ENCODE measurements at regions not wholly inside any gene's neighbourhood (a gene's known extent, or its start where the extent isn't known, plus 50 kb on each side); places are given as distances from the start of the nearest gene placed in this dataset.

DNA sequence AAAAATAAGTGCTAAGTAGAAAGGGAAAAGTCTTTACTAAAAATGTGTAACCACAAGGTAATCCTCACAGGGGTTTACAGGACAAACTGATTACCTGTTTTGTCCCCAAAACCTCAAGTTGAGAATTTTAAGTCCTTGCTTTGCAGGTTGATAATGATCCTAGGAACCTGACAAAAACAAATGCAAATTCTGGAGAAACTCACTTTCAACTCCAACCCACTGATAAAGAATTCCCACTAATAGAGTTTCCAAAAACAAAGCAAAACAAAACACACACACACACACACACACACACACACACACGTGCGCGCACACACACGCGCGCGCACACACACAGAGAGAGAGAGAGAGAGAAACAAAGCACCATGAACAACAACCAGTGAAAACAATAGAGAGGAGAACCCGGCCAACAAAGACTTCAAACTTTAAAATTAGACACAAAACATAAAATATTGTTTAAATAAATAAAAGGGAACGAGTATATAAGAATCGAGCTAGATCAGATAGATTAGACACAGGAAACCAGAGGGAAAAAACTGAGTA, 187.0 kb upstream of the FOXN3 start:
- Mint-ChIP-seq H3K4me1 (ENCODE audit: low read depth) (peaks cover 66% of the 10 kb centered on the region), H3K9me3 (peaks cover 20% of the 10 kb centered on the region), H3K36me3 (ENCODE audit: low read depth) (peaks cover 79% of the 10 kb centered on the region), H3K4me3 (peak overlapping the region; percentile 27), H3K27me3 (no peaks in the 10 kb centered on the region), H3K27ac (peak overlapping the region; percentile 70)
- DNase-seq = no peak

DNA sequence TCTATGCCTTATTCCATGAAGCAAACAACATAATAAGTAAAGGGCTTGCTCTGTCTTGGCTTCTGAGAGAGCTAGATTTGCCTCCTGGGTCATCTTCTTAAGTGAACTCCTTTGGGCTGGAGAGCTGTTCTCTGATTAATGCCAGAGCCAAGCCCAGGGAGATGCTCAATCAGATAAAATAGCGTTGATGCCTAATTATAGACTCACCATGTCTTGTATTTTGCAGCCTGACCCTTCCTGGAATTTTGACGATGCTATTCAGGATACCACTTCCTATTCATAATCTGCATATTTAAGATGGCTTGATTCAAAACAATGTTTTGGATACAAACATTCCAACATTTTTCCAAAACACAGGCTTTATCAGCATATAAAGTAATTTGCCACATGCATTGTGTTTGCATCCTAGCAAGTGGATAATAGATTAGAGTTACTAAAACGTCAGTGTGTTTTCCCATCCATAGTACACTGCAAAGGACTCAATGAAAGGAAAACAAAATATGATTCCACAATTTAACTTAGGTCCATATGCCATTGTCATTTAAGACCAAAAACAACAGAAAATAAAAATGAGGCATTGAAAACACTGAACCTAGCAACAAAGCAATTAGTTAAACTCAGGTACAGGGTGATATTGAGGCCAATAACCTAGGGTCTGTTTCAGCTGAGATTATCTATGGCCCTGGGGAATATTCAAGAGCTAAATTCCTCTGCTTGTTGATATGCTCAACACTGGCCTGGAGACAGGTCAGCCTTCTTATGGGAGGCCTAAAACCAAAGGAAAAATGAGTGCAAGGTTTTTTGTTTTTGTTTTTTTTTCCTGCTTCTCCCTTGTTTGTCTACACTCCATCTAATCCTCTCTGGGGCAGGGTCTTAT, 184.2 kb upstream of the FOXN3 start:
- Mint-ChIP-seq H3K4me1 (ENCODE audit: low read depth) (peaks cover 53% of the 10 kb centered on the region), H3K36me3 (ENCODE audit: low read depth) (peaks cover 79% of the 10 kb centered on the region), H3K27me3 (no peaks in the 10 kb centered on the region), H3K9me3 (peaks cover 23% of the 10 kb centered on the region), H3K4me3 (no peak overlapping the region), H3K27ac (no peak overlapping the region)
- no peak for DNase-seq

DNA sequence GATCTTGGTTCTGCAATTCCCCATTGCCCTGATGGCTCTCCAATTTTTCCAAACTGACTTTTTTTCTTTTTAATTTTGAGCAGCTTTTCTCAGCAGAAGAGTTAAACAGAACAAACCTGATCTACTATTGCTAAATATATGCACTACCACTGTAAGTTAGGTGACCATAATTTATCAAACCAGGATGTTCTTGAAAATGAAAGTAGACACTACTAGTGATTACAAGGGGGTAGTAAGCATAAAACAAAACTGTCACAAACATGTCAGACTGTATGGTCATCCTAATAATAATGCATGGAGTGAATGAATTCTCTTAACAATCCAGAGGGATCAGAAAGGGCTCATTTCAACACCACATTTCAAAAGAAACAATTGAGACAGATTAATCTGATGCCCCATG, 183.0 kb upstream of the FOXN3 start:
- no peak for DNase-seq
- Mint-ChIP-seq H3K27ac (no peak overlapping the region), H3K4me3 (no peak overlapping the region), H3K9me3 (peaks cover 23% of the 10 kb centered on the region), H3K27me3 (no peaks in the 10 kb centered on the region), H3K36me3 (ENCODE audit: low read depth) (peaks cover 73% of the 10 kb centered on the region), H3K4me1 (ENCODE audit: low read depth) (peaks cover 49% of the 10 kb centered on the region)

DNA sequence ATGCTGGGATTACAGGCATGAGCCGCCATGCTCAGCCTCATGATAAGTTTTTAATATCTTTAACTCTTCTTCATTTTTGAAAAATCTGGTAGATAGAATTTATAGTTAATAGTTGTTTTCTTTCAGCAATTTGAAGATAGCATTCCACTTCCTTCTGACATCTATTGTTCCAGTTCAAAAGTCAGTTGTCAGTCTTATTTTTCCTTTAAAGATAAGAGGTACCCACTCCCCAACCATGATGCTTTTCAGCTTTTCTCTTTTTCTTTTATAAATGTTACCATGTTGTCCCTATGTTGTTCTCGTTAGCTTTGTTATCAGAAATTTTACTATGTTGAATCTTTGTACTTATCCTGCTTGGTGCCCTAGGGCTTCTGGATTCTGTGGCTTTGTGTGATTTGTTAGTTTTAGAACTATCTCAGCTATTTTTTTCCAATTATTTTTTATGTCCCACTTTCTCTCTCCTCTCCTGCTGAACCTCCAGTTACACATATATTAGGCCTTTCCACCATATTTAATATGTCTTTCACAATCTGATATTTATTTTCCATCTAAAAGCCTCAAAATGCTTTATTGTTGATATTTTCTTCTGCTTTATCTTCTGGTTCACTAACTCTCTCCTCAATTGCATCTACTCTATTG, 181.6 kb upstream of the FOXN3 start:
- Mint-ChIP-seq H3K9me3 (peaks cover 23% of the 10 kb centered on the region), H3K4me3 (no peak overlapping the region), H3K36me3 (ENCODE audit: low read depth) (peaks cover 73% of the 10 kb centered on the region), H3K27me3 (no peaks in the 10 kb centered on the region), H3K27ac (no peak overlapping the region), H3K4me1 (ENCODE audit: low read depth) (peaks cover 35% of the 10 kb centered on the region)
- DNase-seq = no peak

DNA sequence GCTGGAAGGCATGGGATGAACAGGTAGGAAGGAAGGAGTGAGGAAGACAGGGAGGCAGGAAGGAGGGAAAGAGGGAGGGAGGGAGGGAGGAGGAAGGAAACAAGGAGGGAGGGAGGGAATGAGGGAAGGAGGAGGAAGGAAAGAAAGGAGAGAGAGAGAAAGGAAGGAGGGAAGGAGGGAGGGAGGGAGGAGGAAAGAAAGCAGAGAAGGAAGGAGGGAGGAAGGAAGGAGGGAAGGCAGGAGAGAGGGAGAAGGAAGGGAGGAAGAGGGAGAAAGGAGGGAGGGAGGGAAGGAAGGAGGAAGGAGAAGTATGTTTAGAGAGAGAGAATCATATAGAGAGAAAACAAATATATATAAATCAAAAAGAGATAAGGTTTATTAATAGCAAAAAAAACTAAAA, 175.9 kb upstream of the FOXN3 start:
- H3K9me3 Mint-ChIP-seq = peaks cover 34% of the 10 kb centered on the region
- peaks cover 51% of the 10 kb centered on the region for H3K4me1 Mint-ChIP-seq (ENCODE audit: low read depth)
- peaks cover 68% of the 10 kb centered on the region for H3K36me3 Mint-ChIP-seq (ENCODE audit: low read depth)
- no peak for DNase-seq
- H3K27ac Mint-ChIP-seq = no peak overlapping the region
- H3K27me3 Mint-ChIP-seq = no peaks in the 10 kb centered on the region
- no peak overlapping the region for H3K4me3 Mint-ChIP-seq

DNA sequence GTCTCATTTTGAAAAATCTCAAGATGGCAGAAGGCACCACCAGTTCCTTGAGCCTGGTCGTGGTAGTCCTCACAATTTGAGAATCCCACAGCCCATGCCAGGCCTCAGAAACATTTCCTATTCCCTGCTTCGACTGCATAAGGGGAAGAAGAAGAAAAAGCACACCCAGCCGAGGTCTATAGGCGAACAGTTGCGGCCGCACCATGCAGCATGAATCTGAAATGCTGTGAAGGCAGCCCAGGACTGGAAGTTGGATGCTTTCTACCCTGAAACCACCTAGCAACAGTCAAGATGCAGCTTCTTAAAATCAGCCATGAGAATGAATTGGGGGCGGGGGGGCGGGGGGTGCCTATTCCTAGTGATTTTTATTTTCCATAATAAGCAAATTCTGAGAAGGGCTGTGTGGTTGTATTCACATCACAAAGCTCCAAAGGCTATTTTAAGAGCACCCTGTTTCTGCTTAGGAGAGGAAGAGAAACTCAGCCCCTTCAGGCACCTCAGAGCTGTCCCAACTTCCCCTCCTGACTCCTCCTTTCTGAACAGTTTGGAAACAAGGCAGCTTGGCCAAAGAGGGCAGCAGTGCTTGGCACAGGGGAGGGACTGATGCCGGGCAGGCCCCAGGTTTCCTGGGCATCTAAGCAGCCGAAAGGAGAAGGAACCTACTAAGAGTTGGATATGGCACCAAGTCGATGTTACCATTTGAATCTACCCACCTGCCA, 172.5 kb upstream of the FOXN3 start:
- DNase-seq = no peak
- H3K27ac Mint-ChIP-seq = peak overlapping the region; percentile 3

DNA sequence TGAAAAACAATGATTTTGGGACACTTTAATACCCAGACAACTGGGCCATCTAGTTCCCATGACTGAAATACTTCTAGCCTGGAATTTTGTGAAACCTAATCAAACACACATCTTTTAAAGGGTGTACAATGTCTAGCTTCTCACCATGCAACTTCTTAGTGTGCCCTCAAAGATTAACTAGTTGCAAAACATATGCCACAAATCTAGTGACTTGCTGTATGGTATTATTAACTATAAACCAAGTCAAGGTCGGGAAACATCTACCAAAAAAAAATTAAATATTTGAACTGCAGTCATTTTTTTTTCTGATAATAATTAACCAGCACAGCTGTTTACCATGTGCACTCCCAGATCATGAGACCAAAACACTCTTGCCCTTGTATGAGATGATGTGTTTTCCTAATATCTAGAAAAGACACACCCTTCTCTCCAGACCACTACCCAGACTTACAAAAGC, 171.8 kb upstream of the FOXN3 start:
- H3K27me3 Mint-ChIP-seq = no peaks in the 10 kb centered on the region
- peak overlapping the region; percentile 3 for H3K27ac Mint-ChIP-seq
- DNase-seq = no peak
- H3K9me3 Mint-ChIP-seq = peaks cover 25% of the 10 kb centered on the region
- peaks cover 73% of the 10 kb centered on the region for H3K4me1 Mint-ChIP-seq (ENCODE audit: low read depth)
- H3K4me3 Mint-ChIP-seq = no peak overlapping the region
- H3K36me3 Mint-ChIP-seq (ENCODE audit: low read depth) = peaks cover 54% of the 10 kb centered on the region

More for the DNA sequence above, 172.5 kb upstream of the FOXN3 start:
- Mint-ChIP-seq H3K36me3 (ENCODE audit: low read depth) (peaks cover 61% of the 10 kb centered on the region), H3K27me3 (no peaks in the 10 kb centered on the region), H3K9me3 (peaks cover 29% of the 10 kb centered on the region), H3K4me3 (no peak overlapping the region), H3K4me1 (ENCODE audit: low read depth) (peaks cover 73% of the 10 kb centered on the region)

DNA sequence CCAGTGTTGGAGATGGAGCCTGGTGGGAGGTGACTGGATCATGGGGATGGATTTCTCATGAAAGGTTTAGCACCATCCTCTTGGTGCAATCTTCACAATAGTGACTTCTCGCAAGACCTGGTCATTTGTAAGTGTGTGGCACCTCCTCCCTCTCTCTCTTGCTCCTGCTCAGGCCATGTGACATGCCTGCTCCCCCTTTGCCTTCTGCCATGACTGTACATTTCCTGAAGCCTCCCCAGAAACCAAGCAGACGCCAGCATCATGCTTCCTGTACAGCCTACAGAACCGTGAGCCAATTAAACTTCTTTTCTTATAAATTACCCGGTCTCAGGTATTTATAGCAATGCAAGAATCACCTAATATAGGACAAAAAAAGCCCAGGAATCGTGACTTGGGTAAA, 171.0 kb upstream of the FOXN3 start:
- peaks cover 76% of the 10 kb centered on the region for H3K4me1 Mint-ChIP-seq (ENCODE audit: low read depth)
- H3K36me3 Mint-ChIP-seq (ENCODE audit: low read depth) = peaks cover 55% of the 10 kb centered on the region
- no peaks in the 10 kb centered on the region for H3K27me3 Mint-ChIP-seq
- peaks cover 25% of the 10 kb centered on the region for H3K9me3 Mint-ChIP-seq
- no peak overlapping the region for H3K4me3 Mint-ChIP-seq
- H3K27ac Mint-ChIP-seq = peak overlapping the region; percentile 24
- no peak for DNase-seq

DNA sequence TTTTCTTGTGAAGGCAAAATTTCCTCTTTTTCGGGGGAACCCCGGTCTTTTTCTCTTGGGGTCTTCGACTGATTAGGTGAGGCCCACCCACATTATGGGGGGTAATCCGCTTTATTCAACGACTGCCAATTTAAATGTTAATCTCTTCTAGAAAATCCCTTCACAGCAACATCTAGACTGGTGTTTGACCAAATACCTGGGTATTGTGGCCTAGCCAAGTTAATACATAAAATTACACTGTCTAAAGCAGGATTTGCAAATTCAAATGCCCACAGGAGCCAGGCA, 170.0 kb upstream of the FOXN3 start:
- Mint-ChIP-seq H3K27ac (no peak overlapping the region), H3K36me3 (ENCODE audit: low read depth) (peaks cover 55% of the 10 kb centered on the region), H3K4me1 (ENCODE audit: low read depth) (peaks cover 70% of the 10 kb centered on the region), H3K27me3 (no peaks in the 10 kb centered on the region), H3K4me3 (no peak overlapping the region), H3K9me3 (peaks cover 18% of the 10 kb centered on the region)
- peak; percentile 18 for DNase-seq

DNA sequence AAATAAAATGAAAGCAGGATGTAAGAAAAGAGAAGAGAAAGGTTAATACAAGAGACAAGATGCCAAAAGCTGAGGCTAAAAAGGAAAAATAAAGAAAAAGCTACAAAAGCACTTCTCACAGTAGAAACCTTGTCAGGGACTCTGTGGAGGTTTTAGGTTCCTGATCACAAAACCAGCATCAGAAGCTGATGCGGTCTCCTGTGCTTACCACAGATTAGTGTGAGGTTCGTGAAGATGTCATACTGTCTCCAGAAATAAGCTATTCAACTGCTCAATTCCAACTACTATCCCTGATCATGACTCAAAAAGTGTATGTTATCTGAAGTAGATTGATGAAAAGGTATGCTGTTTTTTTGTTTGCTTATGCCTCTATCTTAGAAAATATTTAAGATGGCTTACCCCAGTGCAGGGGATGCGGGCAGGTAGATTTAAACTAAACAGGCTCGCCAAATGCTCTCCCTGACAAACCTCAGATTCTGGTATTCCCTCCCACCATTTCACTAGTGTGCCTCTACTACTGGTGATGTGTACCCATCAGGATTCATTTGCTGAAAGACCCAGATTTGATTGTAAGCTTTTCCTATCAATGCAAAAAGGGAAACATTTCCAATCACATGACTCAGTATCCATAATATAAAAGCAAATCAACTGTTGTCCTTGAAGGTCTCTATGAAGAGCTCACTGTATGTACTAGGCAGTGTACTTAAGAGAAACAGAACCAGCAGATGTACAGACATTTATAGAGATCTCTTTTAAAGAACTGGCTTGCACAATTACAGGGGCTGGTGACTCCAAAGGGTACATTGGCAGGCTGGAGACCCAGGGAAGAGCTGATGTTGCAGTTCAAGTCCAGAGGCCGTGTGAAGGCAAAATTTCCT, 169.5 kb upstream of the FOXN3 start:
- Mint-ChIP-seq H3K4me3 (peak overlapping the region; percentile 34), H3K36me3 (ENCODE audit: low read depth) (peaks cover 56% of the 10 kb centered on the region), H3K9me3 (peaks cover 13% of the 10 kb centered on the region), H3K27me3 (no peaks in the 10 kb centered on the region), H3K4me1 (ENCODE audit: low read depth) (peaks cover 69% of the 10 kb centered on the region), H3K27ac (peak overlapping the region; percentile 57)
- no peak for DNase-seq

DNA sequence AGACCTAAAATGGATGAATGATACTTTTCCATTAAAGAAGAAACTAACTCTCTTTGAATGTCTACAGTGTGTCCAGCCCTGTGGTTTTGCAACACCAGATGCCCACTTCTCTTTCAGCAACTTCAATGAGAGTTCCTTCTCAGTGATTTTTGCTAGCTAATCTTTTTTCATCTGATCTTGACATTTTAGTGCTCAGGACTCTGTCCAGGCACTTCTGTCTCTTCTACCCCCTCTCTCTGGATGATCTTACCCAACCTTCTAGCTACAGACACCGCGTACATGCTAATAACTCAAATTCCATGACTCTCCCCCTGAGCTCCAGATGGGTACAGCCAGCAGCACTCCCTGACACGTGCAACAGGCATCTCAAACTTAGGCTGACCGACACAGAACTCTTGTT, 161.1 kb upstream of the FOXN3 start:
- H3K27me3 Mint-ChIP-seq = no peaks in the 10 kb centered on the region
- peak overlapping the region; percentile 26 for H3K27ac Mint-ChIP-seq
- no peak for DNase-seq
- H3K9me3 Mint-ChIP-seq = no peaks in the 10 kb centered on the region
- H3K4me3 Mint-ChIP-seq = no peak overlapping the region
- peaks cover 43% of the 10 kb centered on the region for H3K4me1 Mint-ChIP-seq (ENCODE audit: low read depth)
- peaks cover 66% of the 10 kb centered on the region for H3K36me3 Mint-ChIP-seq (ENCODE audit: low read depth)

DNA sequence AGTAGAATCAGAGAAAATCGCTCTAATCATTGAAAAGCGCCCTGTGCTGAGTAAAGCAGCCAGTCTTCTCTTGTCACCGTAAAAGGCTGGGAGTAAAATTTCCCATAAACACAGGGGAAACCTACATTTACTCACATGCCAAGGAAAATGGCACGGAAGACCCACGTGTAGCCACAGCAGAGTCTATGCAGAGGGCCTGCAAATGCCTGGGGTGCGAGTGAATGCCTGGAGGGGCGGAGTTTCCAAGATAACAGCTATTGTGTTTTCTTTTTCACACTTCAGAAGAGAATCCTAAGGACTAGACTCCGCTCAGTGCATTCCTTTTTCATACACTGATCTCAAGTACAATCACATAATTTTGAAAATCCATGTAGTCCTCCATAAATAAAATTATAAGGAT, 159.9 kb upstream of the FOXN3 start:
- DNase-seq = no peak
- no peaks in the 10 kb centered on the region for H3K27me3 Mint-ChIP-seq
- H3K27ac Mint-ChIP-seq = no peak overlapping the region
- no peak overlapping the region for H3K4me3 Mint-ChIP-seq
- no peaks in the 10 kb centered on the region for H3K9me3 Mint-ChIP-seq
- peaks cover 62% of the 10 kb centered on the region for H3K36me3 Mint-ChIP-seq (ENCODE audit: low read depth)
- peaks cover 47% of the 10 kb centered on the region for H3K4me1 Mint-ChIP-seq (ENCODE audit: low read depth)

DNA sequence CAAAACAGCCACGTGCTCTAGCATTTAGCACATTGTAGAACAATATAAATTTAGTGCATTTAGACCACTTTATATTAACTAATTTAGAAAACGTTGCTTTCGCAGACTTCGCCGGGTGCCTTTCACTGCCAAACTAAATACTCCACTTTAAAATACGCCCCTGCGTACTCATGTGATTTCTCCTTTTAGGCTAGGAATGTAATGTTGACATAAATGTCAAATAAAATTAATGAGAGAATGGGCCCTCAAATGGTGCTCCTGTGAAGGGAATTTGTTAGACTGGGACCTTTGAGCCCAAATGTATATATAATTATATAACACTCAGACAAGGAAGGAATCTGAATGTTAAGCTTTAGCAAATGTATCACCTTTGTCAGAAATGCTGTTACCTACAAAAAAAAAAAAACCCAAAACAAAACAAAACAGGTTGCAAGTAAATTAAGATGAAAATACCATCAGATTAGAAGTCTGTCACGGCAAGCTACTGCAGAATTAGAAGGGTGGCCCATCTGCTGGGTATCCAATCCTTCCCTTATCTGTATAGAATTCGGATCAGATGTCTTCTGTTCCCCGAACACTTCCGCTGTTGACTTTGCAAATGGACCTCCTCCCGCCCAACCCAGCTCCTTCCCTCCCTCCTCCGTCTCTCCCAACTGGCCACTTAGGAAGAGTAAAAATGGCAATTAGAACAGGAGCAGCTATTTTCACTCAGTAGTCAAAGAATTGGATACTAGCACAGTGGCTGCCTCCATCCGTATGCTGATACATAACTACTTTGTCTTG, 159.3 kb upstream of the FOXN3 start:
- no peak overlapping the region for H3K27ac Mint-ChIP-seq
- no peaks in the 10 kb centered on the region for H3K27me3 Mint-ChIP-seq
- H3K4me1 Mint-ChIP-seq (ENCODE audit: low read depth) = peaks cover 43% of the 10 kb centered on the region
- DNase-seq = no peak
- H3K9me3 Mint-ChIP-seq = no peaks in the 10 kb centered on the region
- H3K4me3 Mint-ChIP-seq = no peak overlapping the region
- H3K36me3 Mint-ChIP-seq (ENCODE audit: low read depth) = peaks cover 58% of the 10 kb centered on the region
